Neural cell (in vitro differentiated cells): ENCODE measurements at regions not wholly inside any gene's neighbourhood (a gene's known extent, or its start where the extent isn't known, plus 50 kb on each side); places are given as distances from the start of the nearest gene placed in this dataset.

Source experiments
- CTCF ChIP-seq: fragments of 450-650 bp; IDR thresholded peaks from 2 replicates; pipeline ENCODE4 v1.5.1; 2014; ENCODE audit warnings: antibody characterized with exemption, mild to moderate bottlenecking, moderate library complexity; ENCODE audit not compliant: poor library complexity, severe bottlenecking
- EZH2 ChIP-seq: fragments of 200-600, 300-800 bp; shearing (Covaris generic), sonication (generic); IDR thresholded peaks from 2 replicates; pipeline ENCODE4 v1.6.1; 2014; ENCODE audit warnings: antibody characterized with exemption, low read length, borderline replicate concordance, mild to moderate bottlenecking; ENCODE audit not compliant: insufficient read depth, poor library complexity, severe bottlenecking
- POLR2AphosphoS5 ChIP-seq: IDR thresholded peaks from 2 replicates; pipeline ENCODE4 v1.6.1; 2012
- RAD21 ChIP-seq: fragments of 450-650 bp; conservative IDR thresholded peaks from 2 replicates; pipeline ENCODE4 v1.6.1; 2014; ENCODE audit warnings: antibody characterized with exemption, mild to moderate bottlenecking, moderate library complexity
- REST ChIP-seq: IDR thresholded peaks from 2 replicates; pipeline ENCODE4 v1.6.1; 2012; ENCODE audit warnings: borderline replicate concordance
- SMC3 ChIP-seq: fragments of 450-650 bp; conservative IDR thresholded peaks from 2 replicates; pipeline ENCODE4 v1.6.1; 2014; ENCODE audit warnings: antibody characterized with exemption, mild to moderate bottlenecking, moderate library complexity; ENCODE audit not compliant: poor library complexity
- TAF1 ChIP-seq: IDR thresholded peaks from 2 replicates; pipeline ENCODE4 v1.6.1; 2012; ENCODE audit warnings: low read depth

GRCh38 chr3:124249038-124249437, 257.1 kb upstream of the ROPN1 start:
- TF ChIP-seq CTCF (no peak), REST (no peak), EZH2 (no peak), TAF1 (no peak), RAD21 (no peak), POLR2AphosphoS5 (no peak), SMC3 (no peak)
